Endothelial cell of umbilical vein (primary cell): ENCODE measurements at regions not wholly inside any gene's neighbourhood (a gene's known extent, or its start where the extent isn't known, plus 50 kb on each side); places are given as distances from the start of the nearest gene placed in this dataset.

Experiments used
- BruUV-seq: library from RNA; stranded (reverse); fragments of 400-500 nt; replicated peaks from 2 replicates; lab custom pipeline; 2021; lab: Mats Ljungman, UMichigan
- CTCF ChIA-PET: fragments of 300-600, 350-600 bp; sonication (Branson Sonifier 250); formaldehyde crosslinking; loops from one replicate; lab custom pipeline; 2021; ENCODE audit warnings: antibody characterized with exemption, inconsistent platforms; lab: Charles Lee
- POLR2A ChIA-PET: fragments of 300-600, 350-600 bp; sonication (Branson Sonifier 250); formaldehyde crosslinking; loops from one replicate; lab custom pipeline; 2021; ENCODE audit warnings: antibody characterized with exemption, inconsistent platforms; lab: Charles Lee
- DNase-seq: peaks from one replicate; pipeline ENCODE4 v3.0.0-alpha.2; 2011; ENCODE audit warnings: low read depth, low spot score
- FAIRE-seq: peaks from 2 replicates; lab custom pipeline; 2011; peaks lifted over from hg19 to GRCh38; lab: Jason Lieb, UNC
- H2AFZ ChIP-seq: 2 replicates; pipeline ENCODE4 v1.6.0; 2012; ENCODE audit warnings: low read depth, low read length, control low read depth, inconsistent platforms
- H3K27ac ChIP-seq: 2 replicates; pipeline ENCODE4 v1.5.1; 2011; ENCODE audit warnings: low read depth, mild to moderate bottlenecking, control low read depth, low read length, moderate library complexity; ENCODE audit not compliant: insufficient read depth
- H3K27me3 ChIP-seq, 2 experiments: 2 replicates each; pipeline versions ENCODE4 v1.6.0 to v1.6.1; 2011; ENCODE audit warnings: low read length in 2 of 2, mixed read lengths in 1 of 2; ENCODE audit not compliant: control insufficient read depth in 2 of 2, insufficient read depth in 2 of 2
- H3K36me3 ChIP-seq, 2 experiments: 2 replicates in 1 of 2; 3 replicates in 1 of 2; pipeline ENCODE4 v1.5.1; 2011; ENCODE audit warnings: low read length in 2 of 2, mild to moderate bottlenecking in 1 of 2, moderate library complexity in 1 of 2; ENCODE audit not compliant: control insufficient read depth in 2 of 2, insufficient read depth in 2 of 2; ENCODE audit errors: extremely low read depth in 1 of 2
- H3K4me1 ChIP-seq: 3 replicates; pipeline ENCODE4 v1.5.1; 2011; ENCODE audit warnings: mild to moderate bottlenecking, low read length; ENCODE audit not compliant: control insufficient read depth, insufficient read depth; ENCODE audit errors: extremely low read depth
- H3K4me2 ChIP-seq: 2 replicates; pipeline ENCODE4 v1.6.1; 2011; ENCODE audit warnings: low read length, control low read depth, mixed read lengths; ENCODE audit not compliant: insufficient read depth
- H3K4me3 ChIP-seq, 3 experiments: fragments of 200-600 bp in 1 of 3; sonication (generic), shearing (Covaris generic) in 1 of 3; replicated peaks in 1 of 3; 2 replicates each; pipeline ENCODE4 v1.5.1; 2011 to 2016; ENCODE audit warnings: control low read depth in 3 of 3, low read length in 3 of 3, mild to moderate bottlenecking in 2 of 3, inconsistent platforms in 1 of 3, low read depth in 1 of 3, moderate library complexity in 1 of 3; ENCODE audit not compliant: insufficient read depth in 1 of 3
- H3K79me2 ChIP-seq: 2 replicates; pipeline ENCODE4 v1.6.0; 2012; ENCODE audit warnings: low read length, inconsistent platforms; ENCODE audit not compliant: control insufficient read depth, insufficient read depth
- H3K9ac ChIP-seq: replicated peaks from 2 replicates; pipeline ENCODE3; 2011; ENCODE audit warnings: low read length, control low read depth; ENCODE audit not compliant: insufficient read depth; ENCODE audit errors: extremely low read depth
- H3K9me1 ChIP-seq: replicated peaks from 3 replicates; pipeline ENCODE4 v1.6.0; 2011; ENCODE audit warnings: mild to moderate bottlenecking, low read length; ENCODE audit not compliant: control insufficient read depth, insufficient read depth; ENCODE audit errors: extremely low read depth
- H3K9me3 ChIP-seq: replicated peaks from 2 replicates; pipeline ENCODE4 v1.5.1; 2012; ENCODE audit warnings: low read length, inconsistent platforms; ENCODE audit not compliant: control insufficient read depth, insufficient read depth
- H4K20me1 ChIP-seq: replicated peaks from 2 replicates; pipeline ENCODE3; 2011; ENCODE audit warnings: mild to moderate bottlenecking, low read length; ENCODE audit not compliant: control insufficient read depth, insufficient read depth; ENCODE audit errors: extremely low read depth
- EZH2 ChIP-seq: IDR thresholded peaks from 2 replicates; pipeline ENCODE4 v1.6.1; 2012; ENCODE audit warnings: borderline replicate concordance, low read depth, mild to moderate bottlenecking, moderate library complexity, low read length, inconsistent platforms; ENCODE audit not compliant: severe bottlenecking
- FOS ChIP-seq: IDR thresholded peaks from 2 replicates; pipeline ENCODE4 v1.6.1; 2011; ENCODE audit warnings: mild to moderate bottlenecking, low read length, moderate library complexity, borderline replicate concordance; ENCODE audit not compliant: insufficient read depth
- JUN ChIP-seq: IDR thresholded peaks from 2 replicates; pipeline ENCODE4 v1.6.1; 2011; ENCODE audit warnings: borderline replicate concordance, low read depth; ENCODE audit not compliant: insufficient read length, insufficient read depth
- MYC ChIP-seq: IDR thresholded peaks from one replicate; pipeline ENCODE4 v1.6.1; 2011; ENCODE audit warnings: mild to moderate bottlenecking, low read depth, low read length
- POLR2A ChIP-seq: IDR thresholded peaks from 2 replicates; pipeline ENCODE4 v1.6.1; 2012; ENCODE audit warnings: low read depth, mild to moderate bottlenecking, control low read depth, low read length
- POLR2AphosphoS5 ChIP-seq: IDR thresholded peaks from 2 replicates; pipeline ENCODE4 v1.6.1; 2012; ENCODE audit warnings: low read depth, mild to moderate bottlenecking, control low read depth, low read length, moderate library complexity; ENCODE audit not compliant: insufficient read depth
- dilution Hi-C: fragments of 300-500 bp; cut with MboI; formaldehyde crosslinking; loops from one replicate; pipeline ENCODE4 v1.15.0; 2019; ENCODE audit warnings: low sequenced_read_pairs; ENCODE audit not compliant: extremely low pct_ligation_motif_present
- intact Hi-C: fragments of 100-400 bp; cut with micrococcal nuclease; formaldehyde crosslinking; loops from one replicate; pipeline ENCODE4 v1.10.0; 2022

GRCh38 chr12:71007020-71007419, 86.5 kb upstream of the PTPRR start:
- no peak overlapping the region for H2AFZ ChIP-seq
- no peak for FAIRE-seq
- ChIA-PET POLR2A (no interaction called here), CTCF (no interaction called here)
- no peak for DNase-seq
- no peak overlapping the region for H3K27ac ChIP-seq
- no peaks in the 10 kb centered on the region for H3K4me1 ChIP-seq
- no peak overlapping the region for H3K4me2 ChIP-seq
- no peaks in the 10 kb centered on the region for H3K36me3 ChIP-seq
- TF ChIP-seq JUN (no peak), FOS (no peak)
- H3K9ac ChIP-seq: no peak overlapping the region
- no peaks in the 10 kb centered on the region for H3K9me3 ChIP-seq
- dilution Hi-C loops (no loop called here), intact Hi-C loops (no loop called here)
- no peaks in the 10 kb centered on the region for H3K27me3 ChIP-seq
- H3K4me3 ChIP-seq: no peak overlapping the region
- H4K20me1 ChIP-seq: no peaks in the 10 kb centered on the region
- BruUV-seq: no TSS peak
- no peaks in the 10 kb centered on the region for H3K79me2 ChIP-seq
- no peaks in the 10 kb centered on the region for H3K9me1 ChIP-seq

- dilution Hi-C loops (no loop called here), intact Hi-C loops (no loop called here)
- no TSS peak for BruUV-seq
- no peaks in the 10 kb centered on the region for H3K4me1 ChIP-seq
- no peak overlapping the region for H3K4me3 ChIP-seq
- POLR2A ChIA-PET: no interaction called here
- H3K36me3 ChIP-seq: no peaks in the 10 kb centered on the region
- CTCF ChIA-PET: no interaction called here
- no peaks in the 10 kb centered on the region for H3K9me3 ChIP-seq
- no peaks in the 10 kb centered on the region for H3K9me1 ChIP-seq
- DNase-seq: no peak
- TF ChIP-seq JUN: no peak
- TF ChIP-seq MYC: no peak
- no peak for TF ChIP-seq POLR2A
- no peak for TF ChIP-seq FOS
- no peak for TF ChIP-seq POLR2AphosphoS5
- TF ChIP-seq EZH2: no peak
- no peak overlapping the region for H3K4me2 ChIP-seq
- H3K79me2 ChIP-seq: no peaks in the 10 kb centered on the region
- H3K27ac ChIP-seq: no peak overlapping the region
- no peak overlapping the region for H3K9ac ChIP-seq
- H2AFZ ChIP-seq: no peak overlapping the region
- FAIRE-seq: no peak
- no peaks in the 10 kb centered on the region for H4K20me1 ChIP-seq
- no peaks in the 10 kb centered on the region for H3K27me3 ChIP-seq
Measured at GRCh38 chr12:71005166-71005565, 84.6 kb upstream of the PTPRR start.
